AG04449 (cell line): ENCODE measurements at regions not wholly inside any gene's neighbourhood (a gene's known extent, or its start where the extent isn't known, plus 50 kb on each side); places are given as distances from the start of the nearest gene placed in this dataset.

Experiments
- CTCF ChIA-PET: fragments of 350-600 bp; formaldehyde crosslinking; extraction: SDS; loops from one replicate; lab custom pipeline; 2021; ENCODE audit warnings: antibody characterized with exemption; lab: Yijun Ruan, JAX
- POLR2A ChIA-PET: fragments of 400-600, 350-600 bp; formaldehyde crosslinking; extraction: SDS; loops from one replicate; lab custom pipeline; 2020; ENCODE audit warnings: antibody characterized with exemption, inconsistent platforms; lab: Yijun Ruan, JAX
- DNase-seq: peaks from one replicate; pipeline ENCODE4 v3.0.0-alpha.2; 2010; ENCODE audit warnings: low read depth, low spot score
- H3K4me3 ChIP-seq: 2 replicates; pipeline ENCODE4 v1.5.1; 2011; ENCODE audit warnings: low read depth, mild to moderate bottlenecking, control low read depth, low read length
- TF ChIP-seq, protein P1 (sequence below): IDR thresholded peaks from one replicate; pipeline ENCODE4 v1.5.1; 2011; ENCODE audit warnings: mild to moderate bottlenecking, moderate library complexity, low read length, control low read depth, inconsistent platforms; ENCODE audit not compliant: insufficient read depth; ENCODE audit errors: missing control alignments

DNA sequence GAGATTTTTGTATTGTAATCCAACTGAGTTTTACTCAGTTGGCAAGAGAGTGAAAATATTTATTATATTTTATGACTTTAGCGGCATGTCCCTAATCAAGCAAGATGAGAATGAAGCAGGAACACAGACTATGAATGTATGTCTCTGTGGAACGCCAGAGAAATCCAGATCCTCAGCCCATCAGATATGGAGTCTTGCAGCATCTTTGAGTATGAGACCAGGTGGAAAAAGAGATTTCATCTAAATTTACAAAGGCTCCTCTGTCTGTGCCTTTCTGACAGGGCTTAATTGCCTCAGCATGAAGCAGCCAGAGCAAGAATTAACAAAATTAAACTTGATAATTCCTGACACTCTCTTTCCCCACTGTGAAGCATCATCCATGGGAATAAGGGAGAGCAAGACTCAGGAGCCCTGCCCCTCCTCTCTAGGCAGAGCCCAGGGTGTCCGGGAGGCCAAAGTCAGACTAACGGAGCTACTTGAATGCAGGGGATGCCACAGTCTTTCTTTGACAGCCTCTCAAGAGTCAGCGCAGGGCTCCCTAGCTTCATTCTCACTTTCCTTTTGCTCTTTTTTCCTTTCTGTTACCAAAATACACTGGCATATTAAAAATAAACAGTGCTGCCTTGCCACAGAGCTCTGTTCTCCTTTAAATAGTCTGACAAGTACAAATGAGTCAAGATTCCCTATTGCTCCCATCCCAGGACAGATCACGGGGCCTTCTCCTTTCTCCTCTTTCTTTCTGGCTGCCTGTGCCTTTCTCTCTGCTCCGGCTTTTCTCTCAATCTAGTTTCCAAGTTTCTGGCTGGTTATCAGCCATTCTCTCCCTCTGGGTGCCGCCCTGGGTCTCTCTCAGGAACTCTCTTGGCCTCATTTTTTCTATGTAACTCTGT lies 132.2 kb upstream of the INHBA start:
- TF ChIP-seq, protein P1, sequence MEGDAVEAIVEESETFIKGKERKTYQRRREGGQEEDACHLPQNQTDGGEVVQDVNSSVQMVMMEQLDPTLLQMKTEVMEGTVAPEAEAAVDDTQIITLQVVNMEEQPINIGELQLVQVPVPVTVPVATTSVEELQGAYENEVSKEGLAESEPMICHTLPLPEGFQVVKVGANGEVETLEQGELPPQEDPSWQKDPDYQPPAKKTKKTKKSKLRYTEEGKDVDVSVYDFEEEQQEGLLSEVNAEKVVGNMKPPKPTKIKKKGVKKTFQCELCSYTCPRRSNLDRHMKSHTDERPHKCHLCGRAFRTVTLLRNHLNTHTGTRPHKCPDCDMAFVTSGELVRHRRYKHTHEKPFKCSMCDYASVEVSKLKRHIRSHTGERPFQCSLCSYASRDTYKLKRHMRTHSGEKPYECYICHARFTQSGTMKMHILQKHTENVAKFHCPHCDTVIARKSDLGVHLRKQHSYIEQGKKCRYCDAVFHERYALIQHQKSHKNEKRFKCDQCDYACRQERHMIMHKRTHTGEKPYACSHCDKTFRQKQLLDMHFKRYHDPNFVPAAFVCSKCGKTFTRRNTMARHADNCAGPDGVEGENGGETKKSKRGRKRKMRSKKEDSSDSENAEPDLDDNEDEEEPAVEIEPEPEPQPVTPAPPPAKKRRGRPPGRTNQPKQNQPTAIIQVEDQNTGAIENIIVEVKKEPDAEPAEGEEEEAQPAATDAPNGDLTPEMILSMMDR, result no peak
- POLR2A ChIA-PET, result no interaction called here
- H3K4me3 ChIP-seq, result no peak overlapping the region
- CTCF ChIA-PET, result no interaction called here
- no peak for DNase-seq

DNA sequence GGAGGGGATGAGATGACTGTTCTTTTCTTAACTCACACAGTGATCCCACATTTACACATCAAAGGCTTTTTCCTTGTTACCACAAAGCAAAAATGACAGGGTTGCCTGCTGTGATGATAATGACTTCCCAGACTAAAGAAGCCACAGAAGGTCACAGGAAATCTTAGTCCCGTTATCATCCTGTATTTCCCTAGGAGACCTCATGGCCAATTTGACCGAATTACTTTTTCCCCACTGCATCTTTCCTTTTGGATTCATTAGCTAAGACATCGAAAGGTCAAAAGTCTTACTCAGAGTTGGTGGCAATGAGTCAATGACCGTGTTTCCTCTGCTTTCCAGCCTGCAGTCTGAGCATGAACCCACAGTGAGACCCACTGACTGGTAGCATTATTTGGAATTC lies 130.1 kb upstream of the INHBA start:
- no peak overlapping the region for H3K4me3 ChIP-seq
- CTCF ChIA-PET, result no interaction called here
- TF ChIP-seq, protein P1, result no peak
- POLR2A ChIA-PET, result no interaction called here
- no peak for DNase-seq

DNA sequence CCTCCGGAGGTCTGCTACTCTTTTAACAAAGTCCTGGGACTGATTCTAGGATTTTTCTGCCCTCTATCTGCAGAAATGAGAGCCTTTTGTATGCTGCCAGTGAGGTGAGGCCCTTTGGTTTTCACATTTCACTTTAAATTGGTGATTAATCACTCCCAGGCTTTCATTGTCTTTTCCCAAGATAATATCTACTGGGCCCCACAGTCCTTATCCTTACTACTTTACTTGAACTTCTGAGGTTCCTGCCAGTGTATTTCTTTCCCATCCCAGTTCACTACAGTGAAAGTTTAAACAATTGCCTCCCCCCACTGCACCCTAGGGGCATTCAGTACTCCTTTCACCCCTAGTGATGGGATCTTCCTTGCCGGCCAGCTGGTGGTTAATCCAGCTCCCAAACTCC lies 127.4 kb upstream of the INHBA start:
- no peak for DNase-seq
- POLR2A ChIA-PET, result no interaction called here
- CTCF ChIA-PET, result no interaction called here
- H3K4me3 ChIP-seq, result no peak overlapping the region
- TF ChIP-seq, protein P1, result no peak

DNA sequence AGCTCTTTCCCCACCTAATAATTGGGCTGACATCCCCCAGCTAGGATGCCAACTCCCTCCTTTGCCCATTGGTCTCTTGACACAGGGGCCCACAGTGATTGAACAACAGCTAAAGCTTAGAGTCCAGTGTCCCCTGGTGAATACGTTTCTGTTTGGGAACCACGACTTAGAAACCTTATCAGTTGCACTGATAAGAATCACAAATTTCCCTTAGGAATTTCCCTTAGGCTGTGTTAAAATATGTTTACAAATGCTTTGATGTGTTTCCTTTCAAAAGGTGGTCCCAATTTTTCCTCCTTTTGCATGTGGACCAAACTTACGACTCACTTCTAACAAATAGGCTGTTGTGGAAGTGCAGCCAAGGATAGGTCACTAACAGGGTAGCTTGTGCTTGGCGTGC lies 126.0 kb upstream of the INHBA start:
- ChIA-PET POLR2A (no interaction called here), CTCF (interaction anchor here (1.0 to 1.7 kb wide), 3 partner anchors 9 to 14 kb away, joined by 3 to 4 read pairs (median 4); no protein-coding TSS in a partner anchor)
- DNase-seq, result no peak

DNA sequence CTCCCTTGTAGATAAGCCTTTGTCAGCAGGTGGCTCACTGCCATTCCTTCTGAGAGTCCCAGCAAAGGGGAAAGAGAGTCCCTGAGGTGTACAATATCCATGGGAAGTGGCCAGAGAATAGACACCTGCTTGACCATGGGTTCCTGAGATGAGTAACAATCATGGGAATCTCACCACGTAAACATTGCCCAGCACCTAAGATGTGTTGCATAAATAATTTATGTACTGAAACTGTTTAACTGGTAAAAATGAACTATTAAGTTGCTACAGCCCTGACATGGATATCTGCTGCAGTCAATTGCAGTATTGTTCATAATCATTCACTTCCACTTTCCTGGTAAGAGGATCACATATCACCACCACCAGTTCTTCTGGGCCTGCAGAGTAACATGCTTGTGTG lies 123.8 kb upstream of the INHBA start:
- ChIA-PET CTCF (no interaction called here), POLR2A (no interaction called here)
- DNase-seq, result no peak
- TF ChIP-seq, protein P1, result no peak
- no peak overlapping the region for H3K4me3 ChIP-seq

More for the DNA sequence above, 126.0 kb upstream of the INHBA start:
- H3K4me3 ChIP-seq, result no peak overlapping the region
- TF ChIP-seq, protein P1, result no peak

DNA sequence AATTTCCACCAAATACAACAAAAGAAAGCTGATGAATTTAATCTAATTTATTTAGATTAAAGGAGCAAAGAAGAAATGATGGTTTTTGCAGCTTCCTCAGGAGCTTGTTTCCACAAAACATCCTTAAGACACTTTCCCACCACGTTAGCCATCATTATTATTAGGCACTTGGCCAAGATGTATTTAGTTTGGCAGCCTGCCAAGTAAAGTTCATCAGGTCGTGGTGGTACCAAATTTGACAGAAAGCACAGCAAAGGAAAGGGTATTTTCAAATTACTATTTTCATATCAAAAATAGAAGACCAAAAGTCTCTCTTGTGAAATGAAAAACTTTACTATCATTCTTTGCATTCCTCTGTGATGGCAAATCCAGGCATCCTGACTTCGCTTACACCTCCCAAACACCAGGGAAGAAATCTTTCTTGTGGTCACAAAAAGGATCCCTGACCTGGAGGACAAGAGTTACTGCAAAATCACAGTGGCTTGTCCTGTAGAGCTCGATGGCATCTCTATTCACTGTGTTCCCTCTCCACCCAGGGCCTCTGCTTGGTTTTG lies 123.1 kb upstream of the INHBA start:
- CTCF ChIA-PET, result no interaction called here
- TF ChIP-seq, protein P1, result no peak
- POLR2A ChIA-PET, result no interaction called here
- no peak for DNase-seq
- no peak overlapping the region for H3K4me3 ChIP-seq
